Inferior parietal cortex (tissue), 1 donor: ENCODE measurements at regions not wholly inside any gene's neighbourhood (a gene's known extent, or its start where the extent isn't known, plus 50 kb on each side); places are given as distances from the start of the nearest gene placed in this dataset.
A peak's percentile ranks its signal among the peaks of the same experiment; 100 is the strongest.

Experiments
- DNase-seq: peaks from one replicate; pipeline ENCODE4 v3.0.0-alpha.2; 2016; ENCODE audit errors: extremely low spot score

- DNase-seq: no peak
Measured at GRCh38 chr1:98482611-98483010, 178.9 kb upstream of the SNX7 start.

- DNase-seq: peak; percentile 29
Measured at GRCh38 chr1:98480271-98480670, 181.2 kb upstream of the SNX7 start.

GRCh38 chr1:98478121-98478520 lies 183.4 kb upstream of the SNX7 start:
- peak; percentile 59 for DNase-seq

GRCh38 chr1:98472878-98473277 lies 188.6 kb upstream of the SNX7 start:
- DNase-seq: no peak

DNA sequence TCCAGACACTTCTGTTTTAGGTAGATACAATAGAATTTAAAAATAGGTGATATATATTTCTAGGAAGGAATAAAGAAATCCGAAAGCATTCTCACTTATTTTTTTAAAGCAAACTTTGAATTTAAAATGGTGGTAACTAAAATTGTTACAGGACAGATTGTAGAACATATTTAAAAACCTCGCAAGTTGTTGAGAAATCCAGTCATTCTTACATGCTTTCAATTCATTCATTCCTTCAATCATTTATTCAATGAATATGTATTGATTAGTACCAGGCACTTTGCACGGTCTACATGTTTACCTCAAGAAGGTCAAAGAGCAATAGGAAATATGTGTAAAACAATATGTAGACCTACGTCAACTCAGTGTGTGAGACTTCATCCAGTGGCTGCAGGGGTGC lies 189.9 kb upstream of the SNX7 start:
- no peak for DNase-seq

DNA sequence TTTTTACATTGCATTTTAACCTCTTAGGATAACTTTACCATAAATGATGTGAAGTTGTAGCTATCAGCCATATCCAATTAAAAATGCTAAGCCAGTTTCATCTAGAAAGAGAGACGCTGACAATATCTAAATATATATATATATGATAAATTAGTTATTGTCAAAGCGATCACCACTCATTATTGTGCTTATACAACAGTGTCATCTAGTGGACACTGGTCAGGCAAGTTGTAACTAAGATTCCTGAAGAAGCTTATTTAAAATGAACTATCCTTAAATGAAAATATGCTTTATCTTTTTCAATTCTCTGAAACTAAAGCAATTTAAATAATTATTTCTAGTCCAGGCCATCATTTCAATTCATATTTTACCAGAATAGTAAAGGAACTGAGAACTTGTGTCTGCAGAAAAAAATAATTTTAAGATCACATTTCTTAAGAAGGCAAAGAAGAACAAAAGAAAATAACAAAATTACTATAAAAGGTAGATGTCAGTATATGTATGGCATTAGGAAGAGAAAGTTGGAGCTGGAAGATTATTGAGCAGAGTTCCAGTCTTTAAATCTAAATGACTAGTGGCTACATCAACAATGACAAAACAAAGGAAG lies 193.3 kb upstream of the SNX7 start:
- DNase-seq: peak; percentile 71

GRCh38 chr1:98467586-98467985 lies 193.9 kb upstream of the SNX7 start:
- no peak for DNase-seq

GRCh38 chr1:98467122-98467521 lies 194.4 kb upstream of the SNX7 start:
- DNase-seq: no peak

DNA sequence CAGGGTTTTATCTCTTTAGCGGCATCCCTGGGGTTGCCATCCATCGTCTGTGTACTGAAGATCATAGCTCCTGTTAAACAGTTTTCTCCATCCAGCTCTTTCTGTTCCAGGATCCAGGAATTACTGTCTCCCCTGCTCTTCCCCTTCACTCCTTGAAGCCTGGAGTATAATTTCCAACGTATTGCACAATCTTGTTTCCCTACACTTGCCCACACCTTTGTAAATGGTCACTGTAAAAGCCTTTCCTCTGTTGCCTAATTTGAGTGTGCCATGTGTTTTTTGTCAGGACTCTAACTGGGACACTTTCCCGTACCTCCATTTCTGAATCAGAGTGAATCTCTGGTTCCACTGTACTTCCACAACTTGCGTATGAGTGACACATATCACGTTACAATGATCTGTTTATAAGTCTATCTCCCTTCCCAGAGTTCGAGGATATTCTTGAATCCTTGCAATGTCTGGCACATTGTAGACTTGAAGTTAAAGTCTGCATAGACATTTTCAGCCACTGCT lies 199.6 kb upstream of the SNX7 start:
- DNase-seq: no peak

GRCh38 chr1:98460136-98460535 lies 201.4 kb upstream of the SNX7 start:
- no peak for DNase-seq

DNA sequence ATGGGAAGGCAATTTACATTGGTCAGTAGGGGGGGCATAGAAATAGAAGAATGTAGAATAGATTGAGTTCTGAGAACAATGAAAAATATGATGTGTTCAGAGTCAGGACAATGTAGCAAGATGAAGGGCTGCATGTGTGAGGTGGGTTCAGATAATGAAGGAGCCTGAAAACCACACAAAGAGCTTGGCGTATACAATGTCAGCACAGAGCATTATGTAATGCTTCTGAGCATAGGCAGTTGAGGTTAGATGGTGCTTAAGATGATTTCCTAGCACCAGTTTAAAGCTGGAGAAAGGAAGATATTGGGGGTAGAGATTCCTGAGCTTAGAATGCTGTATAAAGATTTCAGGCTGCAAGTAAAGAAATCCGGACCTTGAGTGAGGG lies 202.0 kb upstream of the SNX7 start:
- DNase-seq: no peak

DNA sequence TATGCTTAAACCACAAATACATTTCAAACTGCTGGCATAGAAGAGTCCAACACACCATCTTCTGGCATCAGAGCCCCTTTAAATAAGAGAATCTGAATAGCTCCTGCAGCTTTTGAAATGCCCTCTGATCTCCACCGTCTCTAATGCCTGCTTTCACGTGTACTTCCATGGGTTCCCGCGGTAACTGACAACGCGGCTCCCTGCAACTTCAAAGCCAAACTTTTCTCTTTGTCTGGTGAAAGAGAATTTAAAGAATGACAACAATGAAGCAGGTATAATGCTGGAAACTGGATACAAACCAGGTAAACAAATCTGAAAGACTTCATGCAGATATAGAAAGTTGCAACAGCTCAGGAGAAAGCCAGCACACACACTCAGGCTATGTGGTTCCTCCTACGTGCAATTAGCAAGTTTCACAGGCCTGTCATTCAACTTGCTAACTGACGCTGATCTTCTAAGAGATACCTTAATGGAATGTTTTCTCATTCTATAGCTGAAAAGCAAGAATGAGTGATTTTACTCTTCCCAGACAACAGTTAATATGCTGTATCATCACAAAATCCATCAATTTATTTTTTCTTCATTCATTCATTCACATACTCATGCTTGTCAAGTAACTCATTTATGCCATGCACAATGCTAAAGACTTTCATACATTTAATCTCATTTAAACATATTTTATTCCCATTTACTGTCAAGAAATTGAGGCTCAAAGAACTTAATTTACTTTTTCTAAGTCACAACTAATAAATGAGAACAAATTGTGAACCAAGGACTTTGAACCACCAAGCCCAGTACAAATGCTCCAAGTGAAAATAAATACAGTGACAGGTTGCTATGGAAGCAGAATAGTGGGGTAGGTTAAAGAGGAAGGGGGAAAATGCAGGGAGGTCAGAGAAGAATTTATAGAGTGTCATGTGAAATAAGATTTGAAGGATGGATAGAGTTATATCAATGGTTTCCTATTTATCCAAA lies 202.7 kb upstream of the SNX7 start:
- no peak for DNase-seq

DNA sequence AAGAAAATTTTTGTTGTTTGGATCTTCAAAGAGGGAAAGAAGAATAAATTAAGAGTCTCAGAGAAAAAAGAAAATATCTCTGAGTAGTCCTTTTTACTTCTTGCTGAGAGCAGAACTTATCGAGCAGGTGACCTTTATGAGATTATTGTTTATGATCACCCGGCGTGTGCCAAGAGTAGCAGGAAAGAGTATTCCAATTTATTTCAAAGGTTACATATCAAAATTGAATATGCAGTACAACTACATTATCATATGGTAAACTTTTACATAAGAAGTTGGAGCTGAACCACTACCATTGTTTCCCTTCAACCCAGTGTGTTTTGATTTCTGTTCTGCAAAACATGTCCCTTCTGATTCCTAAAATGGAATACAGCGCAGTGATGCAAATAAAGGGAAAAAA lies 204.3 kb upstream of the SNX7 start:
- DNase-seq: no peak

DNA sequence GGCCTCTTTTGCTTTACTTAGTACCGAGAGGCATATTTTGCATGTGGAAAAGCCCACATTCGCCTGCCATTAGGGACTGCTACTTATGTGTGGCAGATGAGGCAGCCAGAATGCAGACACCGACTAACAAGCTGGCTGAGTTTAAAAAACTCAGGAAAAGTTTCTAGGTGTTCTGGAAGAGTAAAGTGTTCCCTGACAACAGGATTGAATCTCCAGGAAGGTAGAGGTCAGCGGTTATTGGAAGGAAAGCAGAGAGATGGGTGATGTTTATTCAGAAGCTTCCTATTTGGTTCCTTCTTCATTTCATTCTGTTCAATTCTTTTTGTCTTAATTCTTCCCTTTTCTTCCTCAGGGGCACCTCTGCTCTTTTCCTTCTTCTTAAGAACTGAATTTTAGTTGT lies 206.9 kb upstream of the SNX7 start:
- DNase-seq: no peak

- DNase-seq: no peak
Measured at GRCh38 chr1:98453066-98453465, 208.5 kb upstream of the SNX7 start.

DNA sequence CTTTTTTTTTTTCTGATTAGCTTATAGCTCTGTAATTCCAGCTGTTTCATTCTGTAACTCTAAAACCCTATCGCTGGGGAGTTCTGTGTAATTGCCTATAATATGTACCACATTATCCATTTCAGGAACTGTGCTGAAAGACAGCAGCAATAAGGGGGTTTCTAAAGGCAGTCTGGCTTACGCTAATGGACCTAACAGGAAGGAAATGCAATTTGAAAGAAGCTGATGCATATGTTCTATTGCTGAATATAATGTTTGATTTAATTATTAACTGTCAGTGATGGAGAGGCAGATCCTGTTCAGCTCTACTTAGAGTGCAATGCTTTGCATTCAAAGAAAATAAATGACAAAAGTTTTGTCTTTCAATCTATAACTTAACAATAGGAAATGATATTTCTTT lies 209.4 kb upstream of the SNX7 start:
- DNase-seq: no peak

- DNase-seq: no peak
Measured at GRCh38 chr1:98441281-98441680, 220.2 kb upstream of the SNX7 start.

DNA sequence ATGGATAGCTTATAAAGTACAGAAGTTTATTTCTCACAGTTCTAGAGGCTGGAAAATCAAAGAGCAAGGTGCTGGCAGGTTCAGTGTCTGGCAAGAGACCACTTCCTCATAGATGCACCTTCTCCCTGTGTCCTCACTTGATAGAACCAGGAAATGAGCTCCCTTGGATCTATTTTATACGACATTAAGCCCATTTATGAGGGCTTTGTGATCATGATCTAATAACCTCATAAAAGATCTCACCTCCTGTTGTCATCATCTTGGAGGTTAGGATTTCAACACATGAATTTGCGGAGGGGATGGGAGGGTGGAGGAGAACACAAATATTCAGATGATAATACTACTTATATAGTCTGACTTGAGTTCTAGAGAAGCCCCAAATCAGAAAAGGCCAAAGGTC lies 222.1 kb upstream of the SNX7 start:
- no peak for DNase-seq

- no peak for DNase-seq
Measured at GRCh38 chr1:98437540-98437939, 224.0 kb upstream of the SNX7 start.

DNA sequence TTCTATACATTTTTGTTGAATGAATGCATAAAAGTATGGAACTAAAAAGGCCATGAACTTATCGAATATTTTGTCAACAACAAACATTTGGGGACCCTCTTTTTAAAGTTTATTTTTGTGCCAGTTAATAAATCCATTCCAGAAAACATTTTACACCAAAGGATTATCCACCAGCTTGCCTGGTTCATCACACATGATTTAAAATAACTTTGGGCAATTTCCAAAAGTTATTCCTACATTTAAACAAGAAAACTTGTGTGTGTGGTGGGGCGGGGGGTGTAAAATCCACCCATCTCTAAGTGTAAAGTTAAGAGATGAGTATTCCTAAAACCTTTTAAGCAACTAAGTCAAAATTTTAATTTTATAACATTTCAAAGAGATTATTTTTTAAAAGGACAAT lies 224.5 kb upstream of the SNX7 start:
- no peak for DNase-seq

- DNase-seq: no peak
Measured at GRCh38 chr1:98429965-98430443, 231.5 kb upstream of the SNX7 start.

- DNase-seq: no peak
Measured at GRCh38 chr1:98428864-98429263, 232.7 kb upstream of the SNX7 start.

DNA sequence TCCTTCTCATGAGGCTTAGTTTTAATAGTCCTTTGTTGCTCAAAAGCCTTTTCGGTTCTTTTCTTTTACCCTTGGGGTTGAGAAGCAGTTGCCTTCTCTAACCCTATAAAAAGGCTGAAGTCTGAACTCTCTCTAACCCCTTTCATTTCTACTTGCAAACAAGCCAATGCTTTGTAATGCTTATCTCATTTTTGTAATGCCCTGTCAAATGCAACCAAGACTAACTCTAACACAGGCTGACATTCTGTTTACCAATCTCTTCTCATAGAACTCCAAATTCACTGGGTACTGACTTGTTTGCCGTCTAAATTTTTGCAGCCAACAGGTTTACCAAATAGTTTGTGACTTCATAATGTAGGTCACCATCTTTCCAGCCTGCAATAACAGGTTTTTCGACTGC lies 233.9 kb upstream of the SNX7 start:
- DNase-seq: no peak
